ENCODE measurements at regions not wholly inside any gene's neighbourhood (a gene's known extent, or its start where the extent isn't known, plus 50 kb on each side); places are given as distances from the start of the nearest gene placed in this dataset.
A peak's percentile ranks its signal among the peaks of the same experiment; 100 is the strongest.
"Not testable (repeated sequence)": the region's sequence is repeated elsewhere in the genome, so short reads cannot be mapped to it uniquely, and the experiment has no call there.

DNA sequence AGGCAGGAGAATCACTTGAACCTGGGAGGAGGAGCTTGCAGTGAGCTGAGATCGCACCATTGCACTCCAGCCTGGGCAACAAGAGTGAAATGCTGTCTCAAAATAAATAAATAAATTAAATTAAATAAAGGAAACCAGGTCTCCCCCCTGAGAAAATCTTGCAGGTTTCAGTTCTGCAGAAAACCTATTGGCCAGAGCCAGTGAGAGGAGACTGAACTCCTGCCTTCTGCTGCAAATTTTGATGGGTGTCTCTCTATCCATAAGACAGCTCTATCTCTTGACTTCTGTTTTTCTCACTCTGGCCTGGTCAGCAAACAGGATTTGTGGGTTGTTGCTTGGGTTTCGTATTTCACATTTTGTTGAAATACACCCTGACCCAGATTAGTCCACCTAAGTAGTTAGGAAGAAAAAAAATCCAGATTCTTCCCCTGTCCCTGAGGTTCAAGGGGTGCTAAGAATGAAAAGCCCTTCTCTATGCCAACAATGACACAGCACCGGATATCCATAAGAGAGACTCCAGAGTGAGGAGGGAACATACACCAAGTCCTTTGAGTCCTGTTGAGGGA lies 86.7 kb upstream of the MAP4K4 start:
- DNase-seq (ENCODE audit: low read depth, low spot score), result no peak

DNA sequence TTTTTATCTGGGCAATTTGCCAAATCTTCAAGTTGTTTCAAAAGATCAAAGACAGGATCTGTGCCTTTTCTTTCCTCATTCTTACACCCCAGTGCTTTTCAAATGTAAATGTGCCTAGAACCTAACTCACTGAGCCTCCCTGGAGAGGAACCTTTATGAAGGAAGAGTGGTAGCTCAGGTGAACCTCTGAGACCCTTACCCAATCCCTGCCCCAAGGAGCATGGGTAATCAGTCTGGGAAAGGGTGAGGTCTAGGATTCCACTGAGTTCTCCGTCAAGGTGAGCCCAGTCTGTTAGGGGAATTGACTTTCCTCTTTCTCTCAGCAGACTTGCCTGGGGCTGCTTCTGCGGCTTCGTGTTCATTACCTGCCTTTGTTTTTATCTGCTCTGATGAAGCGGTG lies 88.1 kb upstream of the MAP4K4 start:
- DNase-seq (ENCODE audit: low read depth, low spot score), result no peak

DNA sequence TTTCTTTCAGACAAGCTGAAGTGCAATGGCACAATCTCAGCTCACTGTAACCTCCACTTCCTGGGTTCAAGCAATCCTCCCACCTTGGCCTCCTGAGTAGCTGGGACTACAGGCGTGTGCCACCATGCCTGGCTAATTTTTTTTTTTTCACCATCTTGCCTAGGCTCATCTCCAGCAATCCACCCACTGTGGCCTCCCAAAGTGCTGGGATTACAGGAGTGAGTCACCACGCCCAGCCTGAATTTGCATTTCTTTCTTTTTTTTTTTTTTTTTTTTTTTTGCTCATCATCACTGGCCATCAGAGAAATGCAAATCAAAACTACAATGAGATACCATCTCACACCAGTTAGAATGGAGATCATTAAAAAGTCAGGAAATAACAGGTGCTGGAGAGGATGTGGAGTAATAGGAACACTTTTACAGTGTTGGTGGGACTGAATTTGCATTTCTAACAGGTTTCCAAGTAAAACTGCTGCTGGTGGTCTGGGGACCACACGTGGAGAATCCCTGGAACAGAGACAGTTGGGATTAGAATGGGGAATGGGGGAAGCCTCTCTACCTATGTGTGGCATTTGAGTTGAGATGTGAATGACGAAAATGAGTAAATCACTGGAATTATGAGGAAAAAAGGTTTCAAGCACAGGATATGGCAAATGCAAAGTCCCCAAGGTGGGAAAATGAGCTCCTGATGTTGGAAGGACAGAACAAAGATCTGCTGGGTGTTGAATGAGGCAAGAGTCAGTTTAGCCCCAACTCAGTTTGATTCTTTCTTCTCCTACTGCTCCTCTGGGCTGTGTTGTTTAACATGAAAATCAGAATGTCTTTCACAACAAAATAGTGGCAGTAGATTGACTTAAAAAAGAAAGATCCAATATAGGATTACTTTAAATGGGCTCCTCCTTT lies 88.8 kb upstream of the MAP4K4 start:
- no peak for DNase-seq (ENCODE audit: low read depth, low spot score)

DNA sequence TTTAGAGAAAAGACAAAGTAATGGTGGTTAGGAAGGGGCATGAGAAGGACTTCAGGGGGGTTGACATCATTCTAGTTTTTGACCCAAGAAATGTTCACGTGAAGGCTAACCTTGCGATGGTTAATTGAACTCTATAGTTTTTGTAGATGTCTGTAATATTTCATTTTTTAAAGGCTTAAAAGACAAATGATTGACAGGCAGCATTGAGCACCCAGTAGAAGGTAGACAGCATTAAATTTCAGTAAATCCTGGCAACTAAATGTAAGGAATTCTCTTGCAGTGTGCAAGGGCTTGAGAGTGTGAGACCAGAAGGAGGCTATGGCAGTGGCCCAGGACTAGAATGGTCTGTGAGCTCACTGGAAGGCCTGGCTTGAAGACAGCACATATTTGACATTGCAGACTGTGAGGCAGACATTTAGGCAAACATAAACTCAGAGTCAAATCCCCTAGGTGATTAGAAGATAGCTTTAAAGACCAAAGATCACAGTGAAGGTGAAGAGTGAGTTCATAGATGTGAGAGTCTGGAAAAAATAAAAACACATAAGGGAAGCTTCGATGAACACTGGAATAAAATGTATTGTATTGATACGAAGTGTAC lies 100.1 kb upstream of the MAP4K4 start:
- DNase-seq (ENCODE audit: low read depth, low spot score), result no peak

DNA sequence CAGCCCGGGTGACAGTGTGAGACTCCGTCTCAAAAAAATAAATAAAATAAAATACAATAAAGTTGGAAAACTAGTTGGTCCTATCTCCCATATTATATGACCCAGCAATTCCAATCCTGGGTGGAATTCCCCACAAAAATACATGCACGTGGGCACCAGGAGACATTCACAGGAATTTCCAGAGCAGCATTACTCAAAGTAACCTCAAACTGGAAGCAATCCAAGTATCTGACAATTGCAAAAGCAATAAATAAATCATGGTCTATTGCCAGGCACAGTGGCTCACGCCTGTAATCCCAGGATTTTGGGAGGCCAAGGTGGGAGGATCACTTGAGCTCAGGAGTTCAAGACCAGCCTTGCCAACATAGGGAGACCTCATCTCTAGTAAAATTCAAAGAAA lies 101.2 kb upstream of the MAP4K4 start:
- DNase-seq (ENCODE audit: low read depth, low spot score), result no peak

DNA sequence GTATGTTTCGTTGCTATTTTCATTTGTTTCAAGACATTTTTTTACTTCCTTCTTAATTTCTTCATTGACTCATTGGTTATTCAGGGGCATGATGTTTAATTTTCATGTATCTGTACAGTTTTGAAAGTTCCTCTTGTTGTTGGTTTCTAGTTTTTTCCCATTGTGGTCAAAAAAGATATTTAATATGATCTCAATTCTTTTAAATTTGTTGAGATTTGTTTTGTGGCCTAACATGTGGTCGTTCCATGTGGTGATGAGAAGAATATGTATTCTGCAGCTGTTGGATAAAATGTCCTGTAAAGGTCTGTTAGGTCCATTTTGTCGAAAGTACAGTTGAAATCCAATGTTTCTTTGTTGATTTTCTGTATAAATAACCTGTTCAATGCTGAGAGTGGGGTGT lies 110.3 kb upstream of the MAP4K4 start:
- no peak for DNase-seq (ENCODE audit: low read depth, low spot score)

DNA sequence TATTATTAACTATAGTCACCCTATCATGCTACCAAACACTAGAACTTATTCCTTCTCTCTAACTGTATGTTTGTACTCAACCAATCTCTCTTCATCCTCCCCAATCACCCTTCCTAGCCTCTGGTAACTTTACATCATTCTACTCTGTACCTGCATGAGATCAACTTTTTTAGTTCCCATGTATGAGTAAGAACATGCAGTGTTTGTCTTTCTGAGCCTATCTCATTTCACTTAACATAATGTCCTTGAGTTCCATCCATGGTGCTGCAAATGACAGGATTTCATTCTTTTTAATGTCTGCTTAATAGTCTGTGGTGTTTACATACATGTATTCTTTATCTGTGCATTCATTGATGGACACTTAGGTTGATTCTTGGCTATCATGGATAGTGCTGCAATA lies 108.9 kb upstream of the RFX8 start:
- DNase-seq (ENCODE audit: low read depth, low spot score), result no peak

DNA sequence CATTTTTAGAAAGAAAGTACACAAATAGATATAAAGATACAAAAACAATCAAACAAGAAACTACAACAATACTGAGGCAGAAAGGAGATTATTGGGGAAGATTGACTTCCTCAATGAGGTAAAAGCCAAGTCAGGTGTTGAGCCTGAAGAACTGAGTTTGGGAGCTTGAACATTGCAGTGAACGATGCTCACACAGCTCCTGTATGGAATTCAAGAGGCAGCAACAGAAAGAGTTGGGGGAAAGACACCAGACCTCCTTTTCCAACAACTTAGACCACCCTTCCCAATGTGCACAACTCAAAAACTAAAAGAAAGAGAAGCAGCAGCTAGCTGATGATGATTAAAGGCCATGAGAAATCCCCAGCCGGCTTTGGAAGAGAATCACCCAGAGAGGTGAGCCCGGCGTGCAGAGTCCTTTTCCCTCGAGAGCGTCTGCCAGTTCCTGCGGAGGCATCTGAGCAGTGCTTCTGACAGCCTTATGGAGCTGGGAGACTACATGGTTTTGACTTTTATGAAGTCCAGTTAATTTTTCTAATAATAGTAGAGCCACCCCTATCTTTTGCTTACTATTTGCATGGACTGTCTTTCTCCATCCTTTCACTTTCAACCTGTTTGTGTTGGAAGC lies 106.9 kb upstream of the RFX8 start:
- no peak for DNase-seq (ENCODE audit: low read depth, low spot score)

DNA sequence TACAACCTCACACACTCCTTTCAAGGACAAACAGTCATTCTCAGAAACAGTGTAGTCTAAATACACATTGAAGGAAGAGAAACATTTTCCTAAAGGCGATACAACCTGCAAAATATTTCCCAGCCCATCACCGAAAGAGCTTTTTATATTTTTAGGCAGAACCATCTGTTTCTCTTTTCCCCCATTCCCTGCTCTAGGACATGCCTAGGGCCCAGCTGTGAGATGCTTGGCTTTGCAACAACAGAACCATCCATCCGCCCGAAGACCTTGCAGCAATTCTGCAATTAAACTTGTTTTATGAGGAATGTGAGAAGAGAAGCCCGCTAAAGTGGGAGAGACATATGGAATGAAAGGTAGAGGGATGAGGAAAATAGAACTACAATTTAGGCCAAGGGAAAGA lies 105.6 kb upstream of the RFX8 start:
- no peak for DNase-seq (ENCODE audit: low read depth, low spot score)

DNA sequence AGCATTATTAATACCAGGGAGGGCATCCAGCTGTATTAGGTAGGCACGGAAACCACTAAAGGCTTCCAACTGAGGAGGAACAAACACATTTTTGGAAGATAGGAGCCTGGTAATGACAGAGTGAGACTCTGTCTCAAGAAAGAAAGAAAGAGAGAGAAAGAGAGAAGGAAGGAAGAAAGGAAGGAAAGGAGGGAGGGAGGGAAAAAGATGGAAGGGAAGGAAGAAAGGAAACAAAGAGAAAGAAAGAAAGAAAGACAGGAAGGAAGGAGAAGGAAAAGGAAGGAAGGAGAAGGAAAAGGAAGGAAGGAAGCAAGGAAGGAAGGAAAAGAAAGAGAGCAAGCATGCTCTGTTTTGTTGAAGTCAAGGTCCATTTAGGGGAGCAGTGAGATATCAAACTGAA lies 103.8 kb upstream of the RFX8 start:
- DNase-seq (ENCODE audit: low read depth, low spot score), result no peak

DNA sequence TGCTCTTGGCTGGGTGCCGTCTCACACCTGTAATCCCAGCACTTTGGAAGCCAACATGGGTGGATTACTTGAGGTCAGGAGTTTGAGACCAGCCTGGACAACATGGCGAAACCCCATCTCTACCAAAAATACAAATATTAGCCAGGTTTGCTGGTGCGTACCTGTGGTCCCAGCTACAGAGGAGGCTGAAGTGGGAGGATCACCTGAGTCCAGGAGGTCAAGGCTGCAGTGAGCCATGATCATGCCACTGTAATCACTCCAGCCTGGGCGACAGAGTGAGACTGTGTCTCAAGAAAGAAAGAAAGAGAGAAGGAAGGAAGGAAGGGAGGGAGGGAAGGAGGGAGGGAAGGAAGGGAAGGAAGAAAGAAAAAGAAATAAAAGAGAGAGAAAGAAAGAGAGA lies 103.2 kb upstream of the RFX8 start:
- not testable (repeated sequence) for DNase-seq (ENCODE audit: low read depth, low spot score)

DNA sequence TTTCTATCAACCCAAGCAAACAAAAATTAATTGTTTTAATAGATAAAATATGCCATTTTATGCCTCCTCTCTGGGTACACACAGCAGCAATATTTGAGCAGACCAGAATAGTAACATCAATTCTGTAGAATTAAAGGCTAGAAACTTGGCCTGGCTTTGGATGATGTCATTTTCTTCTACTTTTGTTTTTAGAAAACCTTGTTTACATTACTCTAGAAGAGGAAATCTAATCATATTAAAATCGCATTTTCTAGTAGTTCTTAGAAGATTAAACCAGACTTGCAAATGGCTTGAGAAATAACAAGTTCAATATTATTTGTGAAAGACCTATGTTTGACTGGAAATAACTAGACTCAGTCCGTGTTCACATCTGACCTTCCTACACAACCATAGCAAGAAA lies 102.3 kb upstream of the RFX8 start:
- DNase-seq (ENCODE audit: low read depth, low spot score), result no peak

DNA sequence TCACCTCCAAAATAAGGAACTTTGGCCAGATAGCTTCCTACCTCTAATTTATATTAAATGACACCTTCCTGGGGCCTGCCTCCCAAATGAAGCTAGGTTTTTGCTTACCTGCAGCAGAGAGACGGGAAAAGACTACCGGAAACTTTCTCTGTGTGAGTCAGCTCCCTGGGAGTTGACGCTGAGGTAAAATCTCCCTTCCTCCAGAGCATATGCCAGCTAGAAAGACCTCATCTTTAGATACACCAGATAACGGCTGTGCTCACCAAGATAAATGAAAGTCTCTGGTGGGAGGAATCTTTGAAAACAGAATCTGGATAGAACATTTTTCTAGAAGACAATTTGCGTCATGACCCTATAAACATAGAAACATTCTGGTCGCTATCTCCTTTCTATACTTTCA lies 99.7 kb upstream of the RFX8 start:
- DNase-seq (ENCODE audit: low read depth, low spot score), result no peak

DNA sequence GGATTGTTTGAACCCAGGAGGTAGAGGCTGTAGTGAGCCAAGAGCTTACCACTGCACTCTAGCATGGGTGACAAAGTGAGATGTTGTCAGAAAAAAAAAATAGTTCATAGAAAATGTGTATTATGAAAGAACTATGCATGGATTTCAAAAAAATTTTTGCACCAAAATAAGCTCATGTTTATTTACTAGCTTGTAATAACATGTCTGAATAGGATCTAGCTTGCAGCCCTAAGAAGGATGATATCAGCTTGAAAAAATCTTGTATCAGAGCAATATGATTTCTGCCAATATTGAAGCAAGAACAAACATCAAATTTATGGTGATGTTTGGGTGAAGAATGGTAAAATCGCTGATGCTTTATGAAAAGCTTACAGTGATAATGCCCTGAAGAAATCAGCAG lies 97.0 kb upstream of the RFX8 start:
- no peak for DNase-seq (ENCODE audit: low read depth, low spot score)

DNA sequence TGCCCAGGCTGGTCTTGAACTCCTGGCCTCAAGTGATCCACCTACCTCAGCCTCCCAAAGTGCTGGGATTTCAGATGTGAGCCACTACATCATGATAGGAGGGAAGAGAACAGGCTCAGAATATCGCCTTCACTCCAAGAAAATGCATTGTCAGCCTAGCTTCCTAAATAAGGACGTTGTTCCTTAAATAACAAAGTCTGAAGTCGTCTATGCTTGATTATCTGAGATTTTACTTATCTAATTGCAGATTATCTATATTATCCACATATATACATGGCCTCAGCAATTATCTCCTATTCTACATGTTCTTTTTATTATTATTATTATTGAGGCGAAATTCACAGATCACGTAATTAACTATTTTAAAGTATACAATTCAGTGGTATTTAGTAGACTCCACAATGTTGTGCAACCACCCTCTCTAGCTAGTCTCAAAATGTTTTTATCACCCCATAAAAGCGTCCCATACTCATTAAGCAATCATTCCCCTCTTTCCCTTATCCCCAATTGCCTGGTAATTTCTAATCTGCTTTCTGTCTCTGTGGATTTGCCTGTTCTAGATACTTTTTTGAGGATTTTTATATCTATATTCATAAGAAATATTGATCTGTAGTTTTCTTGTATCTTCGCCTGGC lies 95.1 kb upstream of the RFX8 start:
- DNase-seq (ENCODE audit: low read depth, low spot score), result no peak

DNA sequence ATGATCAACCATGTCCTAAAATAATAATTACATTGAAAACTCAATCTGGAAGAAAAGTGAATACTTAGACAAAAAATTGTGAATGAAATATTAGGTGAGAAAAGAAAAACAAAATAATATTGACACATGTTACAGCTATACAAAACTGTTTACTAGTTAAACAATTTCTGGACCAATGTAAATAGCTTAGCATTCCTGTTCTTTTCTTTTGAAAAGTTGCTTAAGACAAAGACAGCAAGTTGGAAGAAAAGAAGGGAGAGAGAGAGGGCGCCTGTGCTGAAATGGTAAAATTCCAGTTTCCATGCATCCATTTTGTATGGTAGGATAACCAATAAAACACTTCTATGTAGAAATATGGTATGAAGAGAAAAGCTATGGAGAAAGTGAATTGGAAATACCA lies 94.1 kb upstream of the RFX8 start:
- DNase-seq (ENCODE audit: low read depth, low spot score), result no peak

DNA sequence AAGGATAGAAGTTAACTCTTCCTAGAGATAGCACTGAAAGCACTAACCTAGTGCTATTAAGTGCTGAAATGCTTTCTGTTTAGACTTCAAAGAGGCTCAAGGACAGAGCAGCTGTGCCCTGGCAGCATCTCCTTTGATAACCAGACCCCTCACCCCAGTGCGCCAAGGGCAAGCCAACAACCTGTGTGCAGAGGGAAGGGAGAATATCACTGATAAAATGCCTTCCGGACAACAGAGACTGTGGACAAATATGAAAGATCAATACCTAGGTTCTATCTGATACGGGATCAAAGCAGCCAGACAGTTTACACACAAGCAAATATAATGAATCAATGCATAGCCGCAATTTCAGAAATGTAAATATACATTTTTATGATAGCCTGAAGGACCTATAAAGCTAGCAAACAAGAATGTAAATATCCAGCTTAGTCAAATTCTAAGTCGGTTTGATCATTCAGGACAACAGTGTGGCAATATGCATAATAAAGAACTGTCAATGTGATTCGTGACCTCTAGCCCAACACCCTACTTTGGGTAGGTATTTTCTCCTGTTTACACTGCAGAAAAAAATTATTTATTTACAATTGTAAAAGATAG lies 91.8 kb upstream of the RFX8 start:
- no peak for DNase-seq (ENCODE audit: low read depth, low spot score)

DNA sequence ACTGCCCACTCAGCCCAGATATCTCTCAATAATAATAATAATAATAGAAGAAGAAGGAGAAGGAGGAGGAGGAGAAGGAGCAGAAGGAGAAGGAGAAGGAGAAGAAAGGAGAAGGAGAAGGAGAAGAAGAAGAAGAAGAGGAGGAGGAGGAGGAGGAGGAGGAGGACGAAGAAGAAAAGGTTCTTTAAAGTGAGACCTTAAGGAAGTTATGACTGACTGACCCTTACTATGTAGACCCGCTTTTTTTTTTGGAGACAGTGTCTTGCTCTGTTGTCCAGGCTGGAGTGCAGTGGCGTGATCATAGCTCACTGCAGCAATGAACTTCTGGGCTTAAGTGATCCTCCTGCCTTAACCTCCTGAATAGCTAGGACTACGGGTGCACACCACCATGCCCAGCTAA lies 88.9 kb upstream of the RFX8 start:
- DNase-seq (ENCODE audit: low read depth, low spot score), result no peak

DNA sequence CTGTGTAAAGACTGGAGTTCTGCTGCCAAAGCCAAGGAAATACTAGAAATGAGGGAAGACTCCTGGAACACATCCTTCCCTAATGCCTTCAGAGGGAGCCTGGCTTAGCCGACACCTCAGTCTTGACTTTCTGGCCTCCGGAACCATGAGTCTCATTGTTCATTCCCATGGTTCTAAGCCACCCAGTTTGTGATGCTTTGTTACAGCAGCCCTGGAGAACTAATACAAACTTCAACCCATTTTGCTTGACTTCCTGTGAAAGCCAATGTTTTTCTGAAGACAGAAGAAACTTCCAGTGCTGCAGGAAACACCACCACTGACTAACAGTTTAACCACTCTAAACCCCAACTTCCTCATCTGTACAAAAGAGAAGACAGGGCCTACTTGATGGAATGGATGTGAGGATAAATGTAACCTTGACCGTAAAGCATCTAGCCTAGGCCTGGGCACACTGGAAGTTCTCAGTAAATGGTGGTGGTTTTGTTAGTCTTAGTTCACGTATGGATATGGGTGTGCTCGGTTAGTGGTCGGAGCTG lies 85.9 kb upstream of the RFX8 start:
- DNase-seq (ENCODE audit: low read depth, low spot score), result no peak

DNA sequence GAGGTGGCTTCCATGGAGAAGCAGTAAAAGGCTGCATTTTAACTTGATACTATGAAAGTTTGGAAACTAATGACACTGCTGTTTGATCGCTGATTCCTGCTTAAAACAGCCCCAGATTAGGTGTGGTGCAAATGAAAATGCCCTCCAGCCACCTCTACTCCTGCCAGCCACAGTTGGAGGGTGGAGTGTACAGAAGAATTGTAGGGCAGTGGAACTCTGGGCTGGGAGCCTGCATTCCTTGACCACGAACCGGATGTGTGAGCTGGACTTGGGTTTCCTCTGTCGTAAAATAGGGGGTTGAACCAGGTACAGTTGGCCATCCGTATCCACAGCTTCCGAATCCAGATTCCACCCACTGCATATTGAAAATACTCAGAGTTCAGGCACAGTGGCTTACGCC lies 84.6 kb upstream of the RFX8 start:
- DNase-seq (ENCODE audit: low read depth, low spot score), result peak; percentile 69
